Endothelial cell of umbilical vein (primary cell): ENCODE measurements at regions not wholly inside any gene's neighbourhood (a gene's known extent, or its start where the extent isn't known, plus 50 kb on each side); places are given as distances from the start of the nearest gene placed in this dataset.

Source experiments
- CTCF ChIP-seq, 2 donors: IDR thresholded peaks; 1 replicate in 1 of 2; 2 replicates in 1 of 2; pipeline ENCODE4 v1.5.1; 2011; ENCODE audit warnings: low read length in 2 of 2, mild to moderate bottlenecking in 2 of 2, moderate library complexity in 2 of 2, control low read depth in 1 of 2, inconsistent platforms in 1 of 2, low read depth in 1 of 2; ENCODE audit not compliant: insufficient read depth in 1 of 2; ENCODE audit errors: extremely low read depth in 1 of 2
- EZH2 ChIP-seq: IDR thresholded peaks from 2 replicates; pipeline ENCODE4 v1.6.1; 2012; ENCODE audit warnings: borderline replicate concordance, low read depth, mild to moderate bottlenecking, moderate library complexity, low read length, inconsistent platforms; ENCODE audit not compliant: severe bottlenecking
- FOS ChIP-seq: IDR thresholded peaks from 2 replicates; pipeline ENCODE4 v1.6.1; 2011; ENCODE audit warnings: mild to moderate bottlenecking, low read length, moderate library complexity, borderline replicate concordance; ENCODE audit not compliant: insufficient read depth
- POLR2A ChIP-seq: IDR thresholded peaks from 2 replicates; pipeline ENCODE4 v1.6.1; 2012; ENCODE audit warnings: low read depth, mild to moderate bottlenecking, control low read depth, low read length

- TF ChIP-seq CTCF (IDR thresholded peaks at IDR 0.05; ENCODE audit: extremely low read depth in 1 of 2, insufficient read depth in 1 of 2, low read depth in 1 of 2, low read length in 2 of 2) (no peak), EZH2 (no peak), POLR2A (no peak), FOS (no peak)
Observed at GRCh38 chrX:73932522-73932921, 80.0 kb upstream of the XIST start.
